Cardiac fibroblast (primary cell): ENCODE measurements at regions not wholly inside any gene's neighbourhood (a gene's known extent, or its start where the extent isn't known, plus 50 kb on each side); places are given as distances from the start of the nearest gene placed in this dataset.

Experiments used
- DNase-seq, 2 donors: peaks; one replicate each; pipeline versions ENCODE4 v3.0.0 to v3.0.0-alpha.2; 2010; ENCODE audit warnings: low read depth in 2 of 2
- H3K4me3 ChIP-seq, 2 donors: replicated peaks in 1 of 2; 1 replicate in 1 of 2; 2 replicates in 1 of 2; pipeline ENCODE4 v1.5.1; 2011; ENCODE audit warnings: low read depth in 2 of 2, low read length in 2 of 2, mild to moderate bottlenecking in 2 of 2, moderate library complexity in 1 of 2
- TF ChIP-seq, protein P1 (sequence below): IDR thresholded peaks from one replicate; pipeline ENCODE4 v1.5.1; 2011; ENCODE audit warnings: low read depth, mild to moderate bottlenecking, low read length, inconsistent platforms

GRCh38 chr6:22878324-22878701 lies 308.9 kb downstream of the HDGFL1 start:
- H3K4me3 ChIP-seq = no peak overlapping the region
- TF ChIP-seq, protein P1, sequence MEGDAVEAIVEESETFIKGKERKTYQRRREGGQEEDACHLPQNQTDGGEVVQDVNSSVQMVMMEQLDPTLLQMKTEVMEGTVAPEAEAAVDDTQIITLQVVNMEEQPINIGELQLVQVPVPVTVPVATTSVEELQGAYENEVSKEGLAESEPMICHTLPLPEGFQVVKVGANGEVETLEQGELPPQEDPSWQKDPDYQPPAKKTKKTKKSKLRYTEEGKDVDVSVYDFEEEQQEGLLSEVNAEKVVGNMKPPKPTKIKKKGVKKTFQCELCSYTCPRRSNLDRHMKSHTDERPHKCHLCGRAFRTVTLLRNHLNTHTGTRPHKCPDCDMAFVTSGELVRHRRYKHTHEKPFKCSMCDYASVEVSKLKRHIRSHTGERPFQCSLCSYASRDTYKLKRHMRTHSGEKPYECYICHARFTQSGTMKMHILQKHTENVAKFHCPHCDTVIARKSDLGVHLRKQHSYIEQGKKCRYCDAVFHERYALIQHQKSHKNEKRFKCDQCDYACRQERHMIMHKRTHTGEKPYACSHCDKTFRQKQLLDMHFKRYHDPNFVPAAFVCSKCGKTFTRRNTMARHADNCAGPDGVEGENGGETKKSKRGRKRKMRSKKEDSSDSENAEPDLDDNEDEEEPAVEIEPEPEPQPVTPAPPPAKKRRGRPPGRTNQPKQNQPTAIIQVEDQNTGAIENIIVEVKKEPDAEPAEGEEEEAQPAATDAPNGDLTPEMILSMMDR = no peak
- DNase-seq = no peak

GRCh38 chr6:22878706-22879105 lies 309.3 kb downstream of the HDGFL1 start:
- DNase-seq = no peak
- TF ChIP-seq, protein P1 = no peak
- no peak overlapping the region for H3K4me3 ChIP-seq

DNA sequence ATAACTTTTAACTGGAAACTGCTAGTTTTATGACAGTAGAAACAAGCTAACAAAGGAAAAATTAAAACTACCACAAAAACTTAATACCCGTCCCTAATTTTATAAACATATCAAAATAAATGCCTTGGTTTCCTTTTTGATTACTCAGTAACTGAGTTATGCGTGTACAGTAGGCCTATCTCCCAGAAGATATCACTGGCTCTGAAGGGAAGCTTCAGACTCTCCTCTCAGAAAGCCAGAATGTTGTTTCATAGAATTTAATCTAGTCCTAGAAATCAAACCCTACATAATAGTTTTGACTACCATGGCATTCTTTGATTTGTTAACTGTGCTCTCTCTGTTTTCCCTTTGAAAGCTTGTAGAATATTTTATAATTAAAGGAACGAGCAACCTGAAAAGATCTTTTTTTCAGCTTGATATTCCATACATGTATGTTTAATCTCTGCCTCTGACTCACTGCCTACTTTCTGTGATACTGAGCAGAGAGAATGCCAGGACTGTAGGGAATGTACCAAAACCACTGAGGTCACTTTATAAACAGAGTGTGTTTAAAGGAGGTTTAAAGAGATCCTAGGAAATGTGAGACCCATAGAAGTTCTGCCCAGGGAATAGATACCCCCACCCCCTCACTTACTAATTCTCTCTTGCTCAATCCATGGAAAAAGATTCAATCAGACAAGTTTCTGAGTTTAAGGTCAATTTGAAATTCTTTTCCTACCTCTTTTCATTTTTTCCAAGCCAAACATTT lies 311.5 kb downstream of the HDGFL1 start:
- peak; percentile 94 to 95 for DNase-seq
- no peak overlapping the region for H3K4me3 ChIP-seq
- TF ChIP-seq, protein P1 = no peak

GRCh38 chr6:22882581-22882980 lies 313.2 kb downstream of the HDGFL1 start:
- H3K4me3 ChIP-seq = no peak overlapping the region
- peak in 1 of 2 donors; percentile 5 for DNase-seq
- TF ChIP-seq, protein P1 = no peak

GRCh38 chr6:22883061-22883717 lies 313.8 kb downstream of the HDGFL1 start:
- TF ChIP-seq, protein P1 = no peak
- no peak overlapping the region for H3K4me3 ChIP-seq

GRCh38 chr6:22884456-22884855 lies 315.1 kb downstream of the HDGFL1 start:
- no peak overlapping the region for H3K4me3 ChIP-seq
- no peak for DNase-seq
- TF ChIP-seq, protein P1 = no peak

More at GRCh38 chr6:22883061-22883717, 313.8 kb downstream of the HDGFL1 start:
- no peak for DNase-seq
